GM12872 (cell line): ENCODE measurements at regions not wholly inside any gene's neighbourhood (a gene's known extent, or its start where the extent isn't known, plus 50 kb on each side); places are given as distances from the start of the nearest gene placed in this dataset.

Experiments
- CTCF ChIP-seq: IDR thresholded peaks from 3 replicates; pipeline ENCODE4 v1.5.1; 2011; ENCODE audit warnings: low read depth, mild to moderate bottlenecking, low read length, moderate library complexity; ENCODE audit not compliant: insufficient read depth

GRCh38 chr15:20672470-20672869 is 130.9 kb upstream of the GOLGA6L6 start:
- no peak for TF ChIP-seq CTCF

- TF ChIP-seq CTCF: no peak
These were observed 130.1 kb upstream of the GOLGA6L6 start for GRCh38 chr15:20671675-20672074.

GRCh38 chr15:20665653-20666052 is 124.1 kb upstream of the GOLGA6L6 start:
- TF ChIP-seq CTCF: no peak

- TF ChIP-seq CTCF: no peak
These were observed 117.7 kb upstream of the GOLGA6L6 start for GRCh38 chr15:20659265-20659664.

- no peak for TF ChIP-seq CTCF
These were observed 116.4 kb upstream of the GOLGA6L6 start for GRCh38 chr15:20658024-20658423.

- TF ChIP-seq CTCF: no peak
These were observed 115.5 kb upstream of the GOLGA6L6 start for GRCh38 chr15:20657084-20657483.

- no peak for TF ChIP-seq CTCF
These were observed 111.3 kb upstream of the GOLGA6L6 start for GRCh38 chr15:20652914-20653313.
